ENCODE measurements at regions not wholly inside any gene's neighbourhood (a gene's known extent, or its start where the extent isn't known, plus 50 kb on each side); places are given as distances from the start of the nearest gene placed in this dataset.

- no peak for DNase-seq (ENCODE audit: low read depth)
- TF ChIP-seq CTCF (IDR thresholded peaks at IDR 0.05; ENCODE audit: insufficient read depth, low read length): no peak
- no peak overlapping the region for H3K4me3 ChIP-seq (ENCODE audit: low read depth, low read length)
These were observed 1093.9 kb downstream of the ADGRL2 start for GRCh38 chr1:82894635-82895034.

GRCh38 chr1:82893712-82894470 is 1093.2 kb downstream of the ADGRL2 start:
- no peak for TF ChIP-seq CTCF (IDR thresholded peaks at IDR 0.05; ENCODE audit: insufficient read depth, low read length)
- H3K4me3 ChIP-seq (ENCODE audit: low read depth, low read length): no peak overlapping the region
- DNase-seq (ENCODE audit: low read depth): no peak

- no peak for TF ChIP-seq CTCF (IDR thresholded peaks at IDR 0.05; ENCODE audit: insufficient read depth, low read length)
- no peak for DNase-seq (ENCODE audit: low read depth)
- H3K4me3 ChIP-seq (ENCODE audit: low read depth, low read length): no peak overlapping the region
These were observed 1079.8 kb downstream of the ADGRL2 start for GRCh38 chr1:82880506-82880905.

- no peak for DNase-seq (ENCODE audit: low read depth)
- H3K4me3 ChIP-seq (ENCODE audit: low read depth, low read length): no peak overlapping the region
- TF ChIP-seq CTCF (IDR thresholded peaks at IDR 0.05; ENCODE audit: insufficient read depth, low read length): no peak
These were observed 1079.1 kb downstream of the ADGRL2 start for GRCh38 chr1:82879701-82880305.

GRCh38 chr1:82875170-82875569 is 1074.4 kb downstream of the ADGRL2 start:
- H3K4me3 ChIP-seq (ENCODE audit: low read depth, low read length): no peak overlapping the region

GRCh38 chr1:82874041-82874440 is 1073.3 kb downstream of the ADGRL2 start:
- H3K4me3 ChIP-seq (ENCODE audit: low read depth, low read length): no peak overlapping the region
- no peak for TF ChIP-seq CTCF (IDR thresholded peaks at IDR 0.05; ENCODE audit: insufficient read depth, low read length)
- no peak for DNase-seq (ENCODE audit: low read depth)

More at GRCh38 chr1:82875170-82875569, 1074.4 kb downstream of the ADGRL2 start:
- TF ChIP-seq CTCF (IDR thresholded peaks at IDR 0.05; ENCODE audit: insufficient read depth, low read length): no peak
- no peak for DNase-seq (ENCODE audit: low read depth)
